ENCODE measurements at regions not wholly inside any gene's neighbourhood (a gene's known extent, or its start where the extent isn't known, plus 50 kb on each side); places are given as distances from the start of the nearest gene placed in this dataset.
"Not testable (repeated sequence)": the region's sequence is repeated elsewhere in the genome, so short reads cannot be mapped to it uniquely, and the experiment has no call there.

DNA sequence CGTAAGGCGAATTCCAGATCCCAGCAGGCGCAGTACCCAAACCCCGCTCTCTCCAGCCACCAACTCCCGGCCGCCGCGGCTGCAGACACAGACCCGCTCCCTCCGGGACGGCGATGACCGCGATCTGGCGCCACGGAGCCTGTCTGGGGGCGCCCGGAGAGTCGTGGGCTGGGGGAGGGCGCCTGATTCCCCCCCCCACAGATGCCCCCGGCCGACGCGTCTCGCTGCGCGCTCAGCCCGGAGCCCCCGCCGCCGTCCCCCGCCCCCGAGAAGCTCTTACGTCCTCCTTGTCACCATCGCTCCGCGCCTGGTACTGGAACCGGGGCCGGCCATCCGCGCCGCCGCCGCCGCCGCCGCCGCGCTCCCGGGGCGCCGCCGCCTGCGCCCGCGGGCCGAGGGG lies 173.6 kb downstream of the ATP6V0E2 start:
- DNase-seq: not testable (repeated sequence)

DNA sequence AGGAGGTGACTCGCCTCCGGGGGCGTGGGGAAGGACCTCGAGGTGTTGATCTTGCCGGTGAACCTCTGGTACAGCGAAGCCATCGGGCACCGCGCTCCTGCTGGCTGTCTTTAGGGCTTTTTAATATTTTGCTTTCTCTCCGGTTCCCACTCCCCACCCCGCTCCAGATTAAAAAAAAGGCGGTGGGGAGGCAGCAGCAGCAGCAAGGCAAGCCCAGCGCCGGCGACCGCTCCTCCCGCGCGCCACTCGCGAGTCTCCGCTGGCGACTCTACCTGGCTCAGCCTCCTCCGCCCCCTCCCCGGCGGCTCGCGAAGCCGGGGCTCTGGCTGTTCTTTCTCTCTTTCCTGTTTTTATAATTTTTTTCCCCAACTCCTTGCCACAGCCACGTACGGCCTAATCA lies 174.0 kb downstream of the ATP6V0E2 start:
- DNase-seq: not testable (repeated sequence)

DNA sequence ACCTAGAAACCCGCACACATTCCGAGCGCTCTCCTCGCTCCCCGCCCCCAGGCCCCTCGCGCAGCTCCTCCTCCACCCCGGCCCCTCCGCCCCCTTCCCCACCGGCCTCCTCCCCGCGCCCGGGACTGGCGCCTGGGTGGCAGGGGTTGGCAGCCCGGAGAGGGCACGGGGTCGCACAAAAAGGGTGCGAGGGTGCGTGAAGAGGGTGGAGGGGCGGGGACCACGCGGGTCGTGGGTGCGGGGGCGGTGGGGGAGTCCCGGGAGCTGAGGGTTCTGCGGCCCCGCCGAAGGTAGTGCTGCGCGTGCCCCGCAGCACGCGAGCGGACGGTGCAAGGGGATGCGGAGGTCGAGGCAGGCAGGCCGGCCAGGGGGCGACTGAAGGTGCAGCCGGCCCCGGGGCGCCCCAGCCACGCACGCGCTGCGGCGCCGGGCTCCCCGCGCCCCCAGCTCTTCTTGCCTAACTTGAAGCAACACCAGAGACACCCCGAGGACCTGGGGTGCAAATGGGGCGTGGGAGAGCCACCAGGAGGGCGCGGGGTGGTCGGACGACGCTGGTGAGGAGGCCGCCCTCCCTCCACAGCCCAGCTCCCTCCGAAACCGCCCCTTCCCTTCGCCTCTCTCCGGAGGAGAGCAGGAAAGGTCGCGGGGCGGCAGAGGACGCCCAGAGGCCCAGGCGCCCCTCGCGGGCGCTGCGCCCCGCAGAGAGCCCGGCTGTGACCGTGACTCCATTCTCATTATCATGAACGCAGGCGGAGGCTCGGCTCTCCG lies 174.7 kb downstream of the ATP6V0E2 start:
- DNase-seq: not testable (repeated sequence)

DNA sequence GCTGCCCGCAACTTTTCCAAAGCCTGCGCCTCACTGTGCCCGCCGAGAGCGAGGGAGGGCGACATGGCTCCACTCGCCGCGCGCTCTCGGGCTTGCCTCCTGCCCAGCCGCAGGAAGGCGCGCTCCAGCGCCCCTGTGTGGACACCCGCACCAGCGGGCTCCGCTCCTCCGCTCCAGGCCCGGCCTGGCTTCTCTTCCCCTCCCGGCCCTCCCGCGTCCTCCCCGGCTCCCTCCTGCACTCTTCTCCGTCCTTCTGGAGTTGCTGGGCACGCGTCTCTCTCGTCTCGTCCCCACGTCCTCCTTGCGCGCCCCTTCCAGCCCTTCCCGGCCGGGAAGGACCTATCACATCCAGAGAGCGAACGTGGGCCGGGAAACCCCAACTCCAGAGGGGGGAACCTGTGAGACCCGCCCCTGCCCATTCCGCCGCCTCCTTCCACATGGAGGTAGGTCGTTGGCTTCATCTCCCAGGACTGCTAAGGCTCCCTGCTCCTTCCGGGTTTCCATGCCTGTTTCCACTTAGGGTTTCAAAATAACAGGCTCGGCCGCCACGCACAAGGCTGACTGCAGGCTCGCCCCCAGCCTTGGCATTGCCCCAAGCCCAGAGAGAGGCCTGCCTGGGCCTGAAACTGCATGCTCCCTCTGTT lies 175.4 kb downstream of the ATP6V0E2 start:
- peak; percentile 20 for DNase-seq

DNA sequence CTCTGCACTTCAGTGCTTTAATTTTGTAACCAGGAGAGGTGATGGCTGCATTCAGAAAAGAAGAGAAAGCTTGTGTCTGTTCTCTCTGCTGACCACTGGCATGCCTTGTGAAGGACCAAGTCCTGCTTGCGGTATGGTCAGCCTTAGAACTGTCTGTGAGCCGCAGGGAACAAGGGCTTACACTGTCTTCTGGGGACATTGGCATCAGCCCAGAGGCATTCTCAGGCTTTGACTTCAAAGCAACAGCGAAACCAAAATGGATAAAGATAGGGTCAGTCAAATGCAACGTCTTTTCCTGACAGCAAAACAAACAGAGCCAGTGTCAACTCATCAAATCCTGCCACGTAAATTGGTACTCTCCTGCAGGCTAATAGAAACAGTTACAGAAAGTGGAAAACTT lies 179.6 kb downstream of the ATP6V0E2 start:
- not testable (repeated sequence) for DNase-seq

DNA sequence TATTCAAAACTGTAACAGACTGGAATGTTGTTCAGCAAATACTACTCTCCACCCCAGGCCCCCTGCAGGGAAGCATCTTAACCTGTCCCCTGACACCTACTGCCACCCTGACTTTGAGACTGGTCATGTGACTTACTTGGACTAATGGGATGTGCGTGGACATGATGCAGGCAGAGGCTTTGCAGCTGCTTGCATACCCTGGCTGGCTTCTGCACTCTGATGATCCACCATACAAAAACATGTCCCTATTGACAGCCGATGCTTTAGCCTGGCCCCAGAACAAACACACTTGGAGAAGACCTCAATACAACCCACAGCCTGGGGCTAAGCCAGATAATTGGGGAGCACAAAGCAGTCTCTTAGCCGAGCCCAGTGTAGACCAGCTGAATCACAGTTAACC lies 180.5 kb downstream of the ATP6V0E2 start:
- DNase-seq: not testable (repeated sequence)

DNA sequence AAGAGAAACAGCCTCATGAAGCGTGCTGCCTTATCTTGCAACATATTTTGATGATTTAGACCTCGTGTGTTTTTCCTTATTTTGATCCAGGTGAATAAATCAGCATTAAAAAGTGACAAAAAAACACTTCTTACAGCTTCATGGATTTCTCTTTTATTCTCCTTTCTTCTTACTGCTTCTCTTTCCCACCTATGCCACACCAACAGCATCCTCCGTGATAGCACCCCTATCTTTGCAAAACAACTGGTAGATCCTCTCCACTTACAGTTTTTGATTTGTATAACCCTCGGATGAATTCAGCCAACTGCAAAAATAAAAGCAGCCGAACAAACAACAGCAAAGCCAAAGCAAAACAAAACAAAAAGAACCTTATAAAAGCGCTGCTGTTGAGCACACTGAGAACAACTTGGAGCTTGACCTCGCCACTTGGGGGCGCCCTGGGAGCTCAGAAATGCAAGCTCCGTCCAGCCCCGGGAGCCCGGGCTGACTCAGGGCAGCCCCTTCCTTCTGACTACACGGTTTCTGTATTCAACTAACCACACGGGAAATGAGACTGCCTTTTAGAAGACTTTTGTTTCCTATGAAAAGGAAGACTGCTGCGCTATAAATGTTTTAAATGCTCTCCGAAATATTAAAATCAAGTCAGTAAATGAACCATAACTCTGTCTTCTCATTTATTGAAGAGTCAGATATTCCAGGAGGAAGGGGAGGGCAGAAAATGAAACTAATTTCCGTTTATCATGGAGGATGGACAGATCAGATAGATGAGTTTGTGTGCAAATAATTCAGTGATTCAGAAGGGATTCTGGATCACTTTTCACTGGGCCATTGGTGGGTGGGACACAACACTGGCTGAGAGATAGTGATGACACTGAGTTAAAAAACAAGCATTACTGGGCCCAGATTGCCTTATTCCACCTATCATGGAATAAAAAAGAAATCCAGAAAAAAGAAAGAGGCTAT lies 186.8 kb downstream of the ATP6V0E2 start:
- DNase-seq: not testable (repeated sequence)

DNA sequence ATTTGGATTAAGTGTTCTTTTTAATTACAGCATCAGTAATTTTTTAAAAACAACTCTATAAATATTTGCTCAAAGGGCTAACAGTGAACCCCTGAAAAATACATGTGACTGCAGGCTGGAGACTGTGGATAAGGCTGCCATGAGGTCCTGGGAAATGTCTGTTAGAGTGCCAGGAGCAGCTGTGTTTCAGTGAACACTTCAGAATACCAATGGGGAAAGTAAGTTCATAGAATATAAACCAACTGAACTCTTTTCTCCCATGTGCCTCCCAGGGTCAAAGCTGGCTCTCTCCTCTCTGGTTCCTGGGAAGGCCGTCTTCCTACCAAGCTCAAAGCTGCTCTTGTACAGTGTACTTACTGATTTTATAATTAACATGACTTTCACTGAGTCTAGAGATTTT lies 189.4 kb downstream of the ATP6V0E2 start:
- DNase-seq: not testable (repeated sequence)

DNA sequence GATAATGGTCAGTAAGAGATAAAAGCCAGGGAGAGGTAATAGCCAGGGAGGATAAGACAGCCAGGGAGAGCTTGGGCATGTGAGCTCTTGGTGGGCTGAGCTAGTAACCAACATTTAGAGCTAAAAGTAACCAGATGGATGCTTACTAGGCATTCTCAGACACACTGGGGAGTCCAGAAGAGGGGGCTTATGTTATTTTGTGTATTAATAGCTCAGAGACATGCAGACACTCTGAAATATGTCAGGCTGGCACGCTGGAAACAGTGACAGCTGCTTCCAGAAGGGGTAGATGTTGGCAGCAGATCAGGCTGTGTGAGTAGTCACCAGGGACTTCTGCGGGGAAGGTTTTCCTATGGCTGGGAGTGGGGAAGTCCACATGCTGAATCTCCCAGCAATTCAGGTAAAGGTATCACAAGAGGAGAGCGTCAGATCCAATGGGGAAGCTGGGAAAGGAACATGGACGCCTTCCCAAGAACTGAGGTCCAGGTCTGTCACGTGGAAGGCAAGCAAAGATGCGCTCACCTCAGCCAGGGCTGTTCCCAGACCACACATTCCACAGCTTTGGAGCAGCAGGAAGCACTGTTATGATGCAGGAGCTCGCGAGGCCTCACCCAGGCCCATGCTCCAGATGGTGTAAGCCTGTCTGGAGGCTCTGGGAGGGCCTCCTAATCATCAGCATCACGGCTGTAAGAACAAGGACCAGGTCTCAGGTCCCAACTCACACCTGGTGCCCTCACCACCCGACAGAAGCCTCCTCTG lies 196.0 kb downstream of the ATP6V0E2 start:
- DNase-seq: not testable (repeated sequence)

DNA sequence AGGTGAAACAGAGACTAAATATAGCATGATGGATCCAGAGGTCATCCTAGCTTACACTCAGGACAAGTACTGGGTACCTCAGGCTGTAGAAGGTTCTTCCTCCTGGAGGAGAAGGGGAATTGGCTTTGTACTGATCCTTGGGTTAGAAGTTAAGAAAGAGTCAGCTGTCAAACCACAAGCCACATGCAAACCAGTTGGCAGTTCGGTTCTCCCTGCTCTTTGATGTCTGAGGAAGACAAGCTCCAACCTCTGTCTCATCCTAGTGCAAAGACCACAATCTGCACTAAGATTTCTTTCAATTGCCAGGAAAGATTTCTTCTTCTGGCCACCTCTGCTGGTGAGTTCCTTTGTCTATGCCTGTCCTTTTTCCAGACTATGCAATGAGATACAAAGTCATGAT lies 203.8 kb downstream of the ATP6V0E2 start:
- DNase-seq: not testable (repeated sequence)

DNA sequence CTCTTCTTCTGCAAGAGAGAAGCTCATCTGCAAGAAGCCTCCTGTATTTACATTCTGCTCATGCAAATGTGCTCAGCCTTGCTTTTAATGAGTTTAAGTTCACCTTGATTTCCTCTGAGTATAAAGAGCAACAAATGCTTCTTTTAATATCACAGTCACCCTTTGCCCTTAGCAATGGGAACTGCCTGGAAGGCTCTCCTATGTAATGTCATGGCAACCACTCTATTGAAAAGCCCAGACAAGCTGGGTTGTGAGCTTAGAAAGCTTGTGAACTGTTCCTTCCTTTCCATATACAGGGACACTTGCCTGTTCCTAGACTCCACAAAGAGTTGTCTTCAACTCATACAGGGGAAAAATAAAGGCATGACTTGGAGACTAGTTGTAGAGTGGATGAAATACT lies 208.1 kb downstream of the ATP6V0E2 start:
- not testable (repeated sequence) for DNase-seq

DNA sequence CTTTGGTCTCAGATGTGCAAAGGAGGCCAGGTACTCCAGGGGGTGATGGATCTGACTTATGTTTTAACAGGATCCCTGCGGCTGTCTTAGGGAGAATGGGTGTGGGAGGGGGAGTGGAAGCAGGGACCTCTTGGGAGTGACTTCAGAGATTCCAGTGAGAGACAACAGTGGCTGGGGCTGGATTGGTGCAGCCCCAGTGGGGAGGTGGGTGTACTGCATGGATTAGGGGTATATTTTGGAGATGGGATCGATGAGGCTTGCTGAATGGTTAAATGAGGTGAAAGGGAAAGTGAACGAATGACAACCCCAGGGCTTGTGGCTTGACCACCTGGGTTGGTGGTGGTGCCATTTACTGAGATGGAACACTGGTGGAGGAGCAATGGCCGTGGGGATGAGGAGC lies 211.0 kb downstream of the ATP6V0E2 start:
- not testable (repeated sequence) for DNase-seq

DNA sequence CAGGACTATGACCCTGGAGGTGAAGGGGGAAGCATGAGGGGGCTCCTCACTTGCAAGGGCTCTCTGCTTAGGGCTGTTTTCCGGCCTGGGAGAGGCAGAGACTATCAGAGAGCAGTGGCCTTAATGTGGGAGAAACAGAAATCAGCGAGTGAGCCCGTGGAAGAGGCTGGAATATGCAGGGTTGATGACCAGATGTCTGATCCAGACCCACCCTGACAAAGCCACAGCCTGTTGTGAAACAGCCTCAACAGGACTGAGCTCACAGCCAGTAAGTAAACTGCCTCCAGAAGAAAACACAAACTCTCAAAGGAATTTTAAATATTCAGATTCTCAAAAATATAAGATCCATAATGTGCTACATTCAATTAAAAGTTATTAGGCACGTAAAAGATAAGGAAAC lies 213.7 kb downstream of the ATP6V0E2 start:
- not testable (repeated sequence) for DNase-seq

DNA sequence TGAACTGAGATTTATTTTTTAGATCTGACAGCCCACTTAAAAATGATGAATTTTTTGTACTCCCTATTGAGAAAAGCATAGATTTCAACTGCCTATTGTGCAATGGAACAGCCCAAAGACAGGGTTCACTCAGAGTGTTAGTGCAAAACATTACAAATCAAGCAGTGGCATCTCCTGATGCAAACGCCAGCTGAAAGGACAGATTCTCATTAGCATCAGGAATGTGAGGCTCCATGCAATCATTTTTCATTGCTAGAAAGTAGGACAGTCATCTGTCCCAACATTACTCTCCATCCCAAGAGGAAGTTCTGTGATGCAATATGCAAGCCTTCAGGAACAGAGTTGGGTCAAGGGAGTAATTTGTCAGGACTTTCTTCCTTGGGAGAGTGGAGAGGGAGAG lies 215.4 kb downstream of the ATP6V0E2 start:
- DNase-seq: not testable (repeated sequence)

DNA sequence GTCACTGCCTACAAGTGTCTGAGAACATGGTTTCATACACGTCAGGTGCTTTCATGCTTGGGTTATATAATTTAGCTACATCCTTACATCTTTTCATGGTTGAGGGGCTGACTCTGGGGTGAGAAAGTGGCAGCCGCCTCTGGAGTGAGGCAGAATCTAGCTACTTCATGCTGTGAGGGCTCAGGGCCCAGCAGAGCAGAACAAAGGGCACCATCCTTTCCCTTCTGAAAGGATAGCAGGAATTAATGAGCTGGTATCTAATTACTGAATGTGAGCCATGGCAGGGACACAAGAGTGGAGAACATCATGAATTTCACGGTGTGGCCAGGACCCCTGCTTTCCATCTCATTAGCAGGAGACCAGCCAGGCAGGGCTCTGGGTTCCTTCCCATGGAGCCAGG lies 217.0 kb downstream of the ATP6V0E2 start:
- not testable (repeated sequence) for DNase-seq

DNA sequence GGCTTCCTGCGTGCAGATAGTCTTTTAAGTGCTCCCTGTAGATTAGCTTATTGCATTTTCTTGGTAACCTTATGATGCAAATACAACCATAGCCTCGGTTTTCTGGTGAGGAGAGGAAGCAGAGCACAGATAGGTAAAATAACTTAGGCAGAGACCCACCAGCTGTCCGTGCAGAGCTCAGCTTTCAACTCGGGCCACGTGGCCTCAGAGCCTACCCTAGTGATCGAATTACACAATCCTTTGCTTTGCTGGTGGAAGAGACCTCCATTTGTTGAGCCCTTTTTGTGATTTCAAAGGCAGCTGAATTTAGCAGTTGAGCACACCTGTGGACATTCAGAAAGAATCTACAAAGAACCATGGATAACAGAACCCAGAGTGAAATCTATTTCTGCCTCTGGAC lies 220.1 kb downstream of the ATP6V0E2 start:
- DNase-seq: not testable (repeated sequence)

DNA sequence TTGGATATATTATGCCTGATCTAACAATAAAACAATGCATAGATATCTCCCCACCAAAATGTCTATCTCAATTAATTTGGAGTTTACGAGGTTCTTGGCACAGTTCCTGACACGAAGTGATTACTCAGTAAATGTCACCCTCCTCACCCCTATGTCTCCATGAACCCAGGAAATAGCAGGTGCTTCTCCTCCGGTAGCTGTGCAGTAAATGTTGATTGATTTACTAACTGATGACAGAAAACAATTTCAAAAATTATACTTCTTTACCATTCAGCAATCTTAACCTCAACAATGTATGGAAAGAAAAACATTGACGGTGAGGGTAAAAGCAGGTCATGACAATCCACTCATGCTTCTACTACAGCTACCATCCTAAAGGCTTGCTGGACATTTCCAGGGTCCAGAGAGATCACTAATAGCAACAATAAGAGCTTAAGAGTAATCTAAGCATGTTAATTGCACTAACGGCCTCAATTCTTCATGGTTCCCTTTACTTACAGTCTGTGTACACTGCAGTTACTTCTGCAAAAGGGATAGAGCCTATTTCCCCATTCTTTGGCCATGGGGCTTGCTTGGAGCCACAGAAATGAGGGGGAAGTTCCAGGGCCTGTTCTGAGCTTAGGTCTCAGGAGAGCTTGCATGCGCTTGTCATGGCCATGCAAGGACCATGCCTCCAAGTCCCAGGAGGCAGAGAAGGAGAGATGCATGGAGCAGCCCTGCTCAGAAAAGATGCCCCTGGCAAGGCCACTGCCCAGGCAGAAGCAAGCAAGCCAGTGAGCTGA lies 222.6 kb downstream of the ATP6V0E2 start:
- peak; percentile 67 for DNase-seq

DNA sequence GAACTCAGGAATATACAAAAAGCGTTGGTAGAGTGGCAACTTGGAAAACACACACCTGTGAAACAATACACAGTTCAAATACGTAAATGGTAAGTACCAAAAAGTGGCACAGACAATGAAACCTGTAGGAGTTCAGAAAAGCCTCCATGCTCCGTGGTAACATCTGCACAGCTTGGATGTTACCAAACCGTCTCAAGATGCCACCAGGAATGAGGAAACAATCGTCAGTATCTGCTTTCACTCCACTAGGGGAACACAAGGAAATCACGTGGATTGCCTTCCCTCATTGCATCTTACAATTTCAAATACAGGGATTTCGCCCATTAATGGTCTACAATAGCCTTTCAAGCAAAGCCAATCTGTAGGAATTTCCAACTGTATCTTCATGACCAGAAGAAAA lies 224.6 kb upstream of the LRRC61 start:
- DNase-seq: not testable (repeated sequence)

DNA sequence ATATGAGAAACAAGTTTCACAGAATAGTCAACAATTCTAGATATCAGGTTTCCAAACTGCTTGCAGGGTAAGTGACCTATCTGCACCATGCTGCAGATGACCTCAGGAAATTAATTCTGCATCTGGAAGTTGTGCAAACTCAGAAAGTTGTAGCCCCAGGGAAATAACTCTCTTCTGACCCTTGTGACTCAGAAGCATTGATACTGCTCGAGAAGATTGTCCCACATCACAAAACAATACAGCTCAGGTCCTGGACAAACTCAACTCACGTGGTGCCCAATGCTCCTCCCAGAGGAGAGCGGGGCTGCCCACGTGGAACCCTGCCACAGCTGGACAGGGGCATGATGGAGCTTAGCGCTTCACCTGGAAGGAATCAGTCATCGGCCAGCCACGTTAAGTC lies 221.9 kb upstream of the LRRC61 start:
- not testable (repeated sequence) for DNase-seq

DNA sequence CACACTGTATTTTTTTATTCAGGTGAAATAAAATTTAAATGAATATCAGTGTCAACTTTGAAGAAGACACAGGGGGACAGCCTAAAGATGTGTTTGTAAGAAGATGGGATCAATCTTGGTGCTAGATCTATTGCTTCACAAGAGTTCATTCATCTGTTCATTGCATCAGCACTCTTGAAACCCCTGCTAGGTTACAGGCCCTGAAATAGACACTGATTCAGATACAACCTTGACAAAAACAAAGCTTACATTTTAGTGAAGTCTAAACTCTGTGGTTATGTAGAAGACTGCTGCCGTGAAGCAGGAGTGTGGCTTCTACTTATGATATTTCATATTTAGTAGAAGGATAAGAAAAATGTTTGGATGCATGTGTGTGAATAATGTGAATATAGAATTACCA lies 215.9 kb upstream of the LRRC61 start:
- DNase-seq: not testable (repeated sequence)

DNA sequence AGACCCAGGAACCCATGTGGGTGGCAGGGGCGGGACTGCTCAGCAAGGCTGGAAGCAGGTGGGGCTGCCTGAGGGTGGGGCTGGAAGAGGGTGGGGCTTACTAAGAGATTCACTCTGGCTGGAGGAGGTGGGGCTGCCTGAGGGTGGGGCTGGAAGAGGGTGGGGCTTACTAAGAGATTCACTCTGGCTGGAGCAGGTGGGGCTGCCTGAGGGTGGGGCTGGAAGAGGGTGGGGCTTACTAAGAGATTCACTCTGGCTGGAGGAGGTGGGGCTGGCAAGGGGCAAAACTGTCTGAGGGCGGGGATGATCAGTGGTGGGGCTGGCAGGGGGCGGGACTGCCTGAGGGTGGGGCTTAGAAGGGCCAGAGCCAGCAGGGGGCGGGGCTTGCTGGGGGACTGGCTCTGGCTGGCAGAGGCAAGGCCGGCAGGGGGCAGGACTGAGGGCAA lies 212.8 kb upstream of the LRRC61 start:
- not testable (repeated sequence) for DNase-seq
